ENCODE measurements at regions not wholly inside any gene's neighbourhood (a gene's known extent, or its start where the extent isn't known, plus 50 kb on each side); places are given as distances from the start of the nearest gene placed in this dataset.

- DNase-seq (ENCODE audit: low read depth in 2 of 2): no peak
Measured at GRCh38 chr20:11242320-11242719, 568.5 kb upstream of the JAG1 start.

- no peak for DNase-seq (ENCODE audit: low read depth in 2 of 2)
Measured at GRCh38 chr20:11245431-11245830, 571.6 kb upstream of the JAG1 start.

- DNase-seq (ENCODE audit: low read depth in 2 of 2): peak in 1 of 2 donors; percentile 92
Measured at GRCh38 chr20:11246251-11246775, 572.5 kb upstream of the JAG1 start.

DNA sequence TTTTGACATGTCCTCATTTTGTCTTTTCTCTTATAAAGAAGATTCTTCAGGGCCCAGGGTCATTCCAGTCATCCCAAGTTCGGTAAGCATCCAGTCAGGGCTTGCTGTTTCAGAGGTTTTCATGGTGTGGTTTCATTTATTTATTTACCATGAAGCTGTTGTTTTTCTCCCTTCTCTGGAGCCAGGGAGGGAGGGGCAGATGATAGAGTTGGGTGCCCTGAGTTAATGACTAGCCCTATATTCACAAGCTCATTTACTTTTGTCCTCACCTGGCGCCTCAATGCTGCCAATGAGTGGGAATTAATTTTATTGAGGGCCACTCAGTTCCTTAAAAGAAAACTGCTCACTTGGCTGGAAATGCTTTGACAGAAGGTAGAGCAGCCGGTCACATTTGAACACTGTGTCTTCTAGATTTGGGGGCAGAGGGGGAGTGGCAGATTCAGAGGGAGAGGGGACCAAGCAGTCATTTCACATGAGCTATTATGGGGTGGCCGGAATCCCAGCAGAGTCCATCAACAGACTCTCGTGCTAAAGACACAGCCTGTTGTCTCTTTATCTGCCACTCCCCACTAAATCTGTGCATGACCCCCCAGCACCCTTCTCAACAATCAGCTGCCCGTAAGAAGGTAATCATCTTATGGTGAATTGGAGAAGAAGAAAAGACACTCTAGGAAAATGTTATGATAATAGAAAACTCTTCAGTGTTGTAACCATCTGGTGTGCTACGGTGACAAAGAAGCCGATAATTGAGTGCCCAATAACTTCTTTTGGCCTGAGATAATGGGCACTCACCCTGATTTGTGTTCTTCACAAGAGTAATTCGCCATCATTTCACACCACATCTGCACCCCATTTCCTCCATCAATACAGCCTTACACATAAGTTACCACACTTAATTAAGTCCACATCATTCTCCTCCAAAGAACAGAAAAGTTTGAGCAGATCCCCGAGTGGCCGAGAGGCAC, 573.5 kb upstream of the JAG1 start:
- no peak for DNase-seq (ENCODE audit: low read depth in 2 of 2)

GRCh38 chr20:11248011-11248409, 574.2 kb upstream of the JAG1 start:
- DNase-seq (ENCODE audit: low read depth in 2 of 2): no peak

GRCh38 chr20:11248687-11249638, 575.2 kb upstream of the JAG1 start:
- DNase-seq (ENCODE audit: low read depth in 2 of 2): no peak

DNA sequence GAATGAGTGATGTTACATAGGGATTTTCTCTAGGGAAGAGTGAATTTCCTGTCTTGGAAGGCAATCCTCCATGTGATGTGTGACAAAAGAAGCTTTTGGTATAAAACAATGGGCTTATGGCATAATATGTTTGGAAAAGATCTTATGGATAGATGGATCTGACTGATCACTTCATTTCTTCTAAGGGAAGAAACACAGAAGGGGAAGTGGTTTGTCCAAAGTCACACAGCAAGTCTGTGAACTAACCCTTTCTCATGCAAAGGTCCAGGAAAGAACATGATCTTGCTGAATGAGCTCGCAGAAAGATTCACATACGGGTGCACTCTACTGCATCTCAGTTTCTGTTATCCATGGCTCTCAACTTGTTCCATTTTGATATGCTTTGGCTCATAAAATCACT, 575.9 kb upstream of the JAG1 start:
- DNase-seq (ENCODE audit: low read depth in 2 of 2): no peak

- DNase-seq (ENCODE audit: low read depth in 2 of 2): no peak
Measured at GRCh38 chr20:11252447-11252846, 578.6 kb upstream of the JAG1 start.

- no peak for DNase-seq (ENCODE audit: low read depth in 2 of 2)
Measured at GRCh38 chr20:11255455-11255854, 581.7 kb upstream of the JAG1 start.

DNA sequence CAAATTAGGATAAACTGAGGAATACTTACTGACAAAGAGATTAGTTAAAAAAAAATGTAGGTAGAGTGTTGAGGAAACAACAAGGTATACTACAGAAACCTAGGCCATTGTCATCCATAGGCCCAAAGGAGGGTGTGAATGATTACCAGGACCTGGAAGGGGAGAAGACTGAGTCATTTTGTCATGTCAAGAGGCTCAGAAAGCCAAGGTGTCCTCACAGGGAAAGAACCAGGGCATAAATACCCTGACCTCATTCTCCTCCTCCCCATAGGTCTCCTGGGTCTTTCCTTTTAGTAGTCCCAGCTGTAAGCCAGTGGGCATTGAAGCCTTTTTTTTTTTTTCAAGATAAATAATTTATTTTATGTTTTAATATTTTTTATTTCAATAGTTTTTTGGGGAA, 582.1 kb upstream of the JAG1 start:
- DNase-seq (ENCODE audit: low read depth in 2 of 2): no peak

DNA sequence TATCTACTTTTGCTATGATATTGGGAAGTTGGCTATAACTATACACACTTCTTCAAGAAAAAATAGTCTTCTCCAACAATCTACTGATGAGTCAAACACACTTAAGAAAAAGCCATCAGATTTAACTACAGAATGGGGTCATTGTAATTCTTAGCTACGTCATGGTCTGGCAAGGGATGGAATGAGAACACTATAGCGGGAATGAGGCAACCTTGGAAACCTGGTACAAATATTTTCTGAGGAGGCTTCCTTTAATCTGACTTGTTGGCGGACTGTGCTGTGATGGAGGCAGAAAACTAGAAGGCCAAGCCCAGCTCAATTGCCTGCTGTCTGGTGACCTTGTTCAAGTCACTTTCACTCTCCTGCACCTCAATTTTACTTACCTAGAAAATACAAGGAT, 586.8 kb upstream of the JAG1 start:
- DNase-seq (ENCODE audit: low read depth in 2 of 2): no peak

GRCh38 chr20:11261533-11262000, 587.8 kb upstream of the JAG1 start:
- DNase-seq (ENCODE audit: low read depth in 2 of 2): no peak

DNA sequence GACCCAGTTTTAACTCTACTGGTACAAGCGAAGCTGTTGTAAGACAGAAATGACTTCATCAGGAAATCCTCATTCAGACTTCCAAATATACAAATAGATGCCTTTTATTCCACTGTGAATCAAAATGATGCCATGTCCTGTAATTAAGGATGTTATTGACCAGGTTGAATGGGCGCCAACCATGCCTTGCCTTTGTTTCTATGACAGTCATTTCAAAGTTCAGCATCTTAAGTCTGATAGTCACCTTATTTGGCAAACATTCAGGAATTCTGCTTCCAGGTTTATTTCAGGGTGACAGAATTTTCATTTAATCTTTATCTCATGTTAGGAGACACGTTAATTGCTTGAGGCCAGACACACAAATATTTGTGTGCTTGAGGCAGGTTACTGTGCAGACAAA, 592.8 kb upstream of the JAG1 start:
- peak; percentile 69 to 93 for DNase-seq (ENCODE audit: low read depth in 2 of 2)

- peak; percentile 87 to 98 for DNase-seq (ENCODE audit: low read depth in 2 of 2)
Measured at GRCh38 chr20:11267131-11267761, 593.4 kb upstream of the JAG1 start.

DNA sequence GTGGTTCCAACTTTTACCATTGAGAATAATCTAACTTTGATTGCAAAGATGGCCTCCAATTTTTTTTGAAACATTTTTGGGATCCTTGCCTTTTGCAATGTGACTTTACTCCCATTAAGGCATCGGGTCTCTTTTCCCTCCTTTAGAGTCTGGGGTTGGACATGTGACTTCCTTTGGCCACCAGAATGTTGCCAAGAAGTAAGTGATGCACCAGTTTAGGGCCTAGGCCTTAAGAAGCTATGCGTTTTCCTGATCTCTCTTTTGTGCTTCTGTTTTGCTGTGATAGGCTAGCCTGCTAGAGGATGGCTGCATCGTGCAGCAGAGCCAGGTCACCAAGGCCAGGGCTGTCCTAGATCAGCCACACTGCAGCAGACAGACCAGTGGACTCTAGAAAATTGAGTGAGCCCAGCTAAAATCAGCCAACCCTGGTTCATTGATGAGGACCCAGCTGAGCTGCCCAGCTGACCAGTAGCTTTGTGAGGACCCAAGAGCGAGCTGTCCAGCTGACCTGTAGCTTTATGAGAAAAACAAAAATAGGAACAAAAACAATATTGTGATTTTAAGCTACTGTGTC, 594.0 kb upstream of the JAG1 start:
- DNase-seq (ENCODE audit: low read depth in 2 of 2): no peak

DNA sequence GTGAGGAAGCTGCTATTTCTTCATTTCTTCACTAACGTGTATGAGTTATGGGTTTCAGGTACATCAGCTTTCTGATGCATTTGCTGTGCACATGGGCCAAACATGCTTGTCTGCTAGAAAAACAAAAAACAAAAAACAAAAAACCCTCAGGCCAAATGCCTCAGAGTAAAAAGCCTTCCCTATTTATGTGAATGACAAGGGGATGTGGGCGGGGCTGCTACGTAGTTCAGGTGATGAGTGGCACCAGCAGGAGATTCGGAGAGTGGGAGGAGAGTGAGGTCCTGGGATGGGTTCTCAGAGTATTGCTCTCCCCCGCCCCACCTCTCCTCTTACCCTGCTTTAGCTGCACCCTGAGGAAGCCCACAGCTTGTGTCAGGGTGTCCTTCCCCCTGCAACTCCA, 596.8 kb upstream of the JAG1 start:
- no peak for DNase-seq (ENCODE audit: low read depth in 2 of 2)

GRCh38 chr20:11271319-11271718, 597.5 kb upstream of the JAG1 start:
- DNase-seq (ENCODE audit: low read depth in 2 of 2): peak in 1 of 2 donors; percentile 61

DNA sequence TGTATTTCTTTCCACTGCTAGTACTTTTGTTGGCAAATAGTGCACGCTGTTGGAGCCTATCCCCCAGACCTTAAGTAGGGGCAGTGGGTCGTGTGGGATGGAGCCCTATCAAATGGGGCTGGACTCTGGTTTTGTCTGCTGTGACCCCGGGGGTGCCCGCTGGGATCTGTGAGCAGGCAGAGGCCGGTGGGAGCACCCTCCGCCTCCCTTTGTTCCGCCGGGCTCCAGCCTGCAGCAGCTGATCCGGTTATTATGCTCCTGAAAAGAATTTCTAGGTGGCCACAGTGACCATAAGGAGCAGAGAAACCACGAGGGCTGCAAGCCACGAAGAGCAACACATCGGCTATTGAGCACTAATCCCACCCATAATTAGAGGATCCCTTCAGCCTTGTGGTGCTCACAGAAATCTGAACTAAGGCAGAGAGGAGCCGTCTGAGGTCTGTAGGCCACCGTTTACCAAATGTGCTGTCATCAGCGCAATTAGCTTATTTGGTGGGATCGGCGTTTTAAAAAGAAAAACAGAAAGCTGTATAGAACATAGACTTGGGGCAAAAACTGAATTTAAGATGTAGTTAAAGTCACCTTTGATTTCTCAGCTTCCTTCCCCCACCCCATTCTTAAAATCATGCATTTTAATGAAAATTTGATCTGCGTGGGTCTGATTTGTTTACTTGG, 598.3 kb upstream of the JAG1 start:
- no peak for DNase-seq (ENCODE audit: low read depth in 2 of 2)

GRCh38 chr20:11274141-11274594, 600.4 kb upstream of the JAG1 start:
- DNase-seq (ENCODE audit: low read depth in 2 of 2): peak; percentile 83

DNA sequence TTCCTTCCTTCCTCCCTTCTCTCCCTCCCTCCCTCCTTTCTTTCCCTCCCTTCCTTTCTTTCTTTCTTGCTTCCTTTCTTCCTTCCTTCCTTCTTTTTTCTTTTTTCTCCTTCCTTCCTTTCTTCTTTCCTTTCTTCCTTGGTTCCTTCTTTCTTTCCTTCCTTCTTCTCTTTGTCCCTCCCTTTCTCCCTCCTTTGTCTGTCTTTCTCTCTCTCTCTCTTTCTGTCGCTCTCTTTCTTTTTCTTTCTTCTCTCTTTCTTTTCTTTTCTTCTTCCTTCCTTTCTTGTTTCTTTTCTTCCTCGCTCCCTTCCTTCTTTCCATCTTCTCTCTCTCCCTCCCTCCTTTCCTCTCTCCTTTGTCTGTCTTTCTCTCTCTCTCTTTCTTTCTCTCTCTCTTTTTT, 601.9 kb upstream of the JAG1 start:
- DNase-seq (ENCODE audit: low read depth in 2 of 2): no peak

Measured in lung microvascular endothelial cell (primary cell).